Naive thymus-derived CD8-positive, alpha-beta T cell (primary cell): ENCODE measurements at regions not wholly inside any gene's neighbourhood (a gene's known extent, or its start where the extent isn't known, plus 50 kb on each side); places are given as distances from the start of the nearest gene placed in this dataset.
A peak's percentile ranks its signal among the peaks of the same experiment; 100 is the strongest.

Experiments
- ATAC-seq, 2 donors: fragments of 150-1000 bp; cut with Tn5 transposase in 1 of 2; sonication (Bioruptor Pico), chemical (Tn5 transposase) in 1 of 2; 1 replicate in 1 of 2; 2 replicates in 1 of 2; pipeline ENCODE4 v1.10.0; 2021; ENCODE audit warnings: mild to moderate bottlenecking in 2 of 2, moderate library complexity in 2 of 2
- POLR2A ChIA-PET: fragments of 350-600 bp; sonication (Branson Sonifier 250); formaldehyde crosslinking; loops from one replicate; lab custom pipeline; 2021; ENCODE audit warnings: antibody characterized with exemption; lab: Charles Lee
- DNase-seq, 10 donors: peaks; one replicate each; pipeline versions ENCODE4 v3.0.0 to v3.0.0-alpha.2; 2020 to 2022
- H3K27ac Mint-ChIP-seq, 10 donors: one replicate each; pipeline ENCODE4 v1.8.0; 2020 to 2022; ENCODE audit warnings: mild to moderate bottlenecking in 10 of 10, mixed read lengths in 10 of 10, moderate library complexity in 4 of 10, inconsistent platforms in 1 of 10
- H3K27me3 Mint-ChIP-seq, 5 donors: one replicate each; pipeline ENCODE4 v1.8.0; 2021 to 2022; ENCODE audit warnings: mixed read lengths in 5 of 5
- H3K36me3 Mint-ChIP-seq, 3 donors: one replicate each; pipeline ENCODE4 v1.8.0; 2020 to 2022; ENCODE audit warnings: mixed read lengths in 3 of 3, mild to moderate bottlenecking in 2 of 3, inconsistent platforms in 1 of 3
- H3K4me1 Mint-ChIP-seq, 4 donors: one replicate each; pipeline ENCODE4 v1.8.0; 2021 to 2022; ENCODE audit warnings: mixed read lengths in 4 of 4
- H3K4me3 Mint-ChIP-seq, 10 donors: one replicate each; pipeline ENCODE4 v1.8.0; 2020 to 2022; ENCODE audit warnings: mild to moderate bottlenecking in 10 of 10, mixed read lengths in 10 of 10, moderate library complexity in 6 of 10, inconsistent platforms in 1 of 10
- H3K9me3 Mint-ChIP-seq, 9 donors: one replicate each; pipeline ENCODE4 v1.8.0; 2020 to 2022; ENCODE audit warnings: mixed read lengths in 9 of 9, mild to moderate bottlenecking in 3 of 9, inconsistent platforms in 1 of 9, moderate library complexity in 1 of 9

GRCh38 chr18:10312326-10313015 is 142.0 kb upstream of the APCDD1 start:
- DNase-seq (no peak), ATAC-seq (no peak)
- POLR2A ChIA-PET: no interaction called here
- no peak overlapping the region for H3K27ac Mint-ChIP-seq
- no peaks in the 10 kb centered on the region for H3K36me3 Mint-ChIP-seq
- H3K9me3 Mint-ChIP-seq: no peaks in the 10 kb centered on the region
- H3K27me3 Mint-ChIP-seq: peaks cover 0 to 10% (median 0%) of the 10 kb centered on the region in 5 donors
- no peak overlapping the region for H3K4me3 Mint-ChIP-seq
- H3K4me1 Mint-ChIP-seq: peaks cover 0 to 24% (median 0%) of the 10 kb centered on the region in 4 donors

DNA sequence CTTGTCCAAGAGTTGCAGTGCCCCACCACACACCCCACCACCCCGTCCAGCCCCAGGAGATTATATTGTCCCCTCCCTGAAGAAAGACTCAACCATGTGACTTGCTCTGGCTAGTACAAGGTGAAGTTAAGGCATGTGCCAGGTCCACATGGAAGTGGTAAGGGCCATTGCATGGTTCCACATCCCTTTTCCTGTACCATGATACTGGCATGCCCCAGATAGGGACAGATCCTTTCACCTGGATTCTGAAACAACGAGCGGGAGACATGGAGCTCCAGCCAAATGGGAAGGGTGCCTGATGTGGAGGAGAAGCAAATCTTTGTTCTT is 141.5 kb upstream of the APCDD1 start:
- Mint-ChIP-seq H3K9me3 (no peaks in the 10 kb centered on the region), H3K27me3 (peaks cover 0 to 10% (median 0%) of the 10 kb centered on the region in 5 donors), H3K27ac (no peak overlapping the region), H3K36me3 (no peaks in the 10 kb centered on the region), H3K4me3 (no peak overlapping the region), H3K4me1 (peaks cover 0 to 24% (median under 1%) of the 10 kb centered on the region in 4 donors)
- ATAC-seq: no peak
- POLR2A ChIA-PET: no interaction called here
- no peak for DNase-seq

- Mint-ChIP-seq H3K36me3 (no peaks in the 10 kb centered on the region), H3K27me3 (peaks cover 0 to 10% (median 0%) of the 10 kb centered on the region in 5 donors), H3K27ac (no peak overlapping the region), H3K9me3 (no peaks in the 10 kb centered on the region), H3K4me3 (no peak overlapping the region), H3K4me1 (peaks cover 0 to 20% (median under 1%) of the 10 kb centered on the region in 4 donors)
- no peak for ATAC-seq
- DNase-seq: no peak
- POLR2A ChIA-PET: no interaction called here
Observed at GRCh38 chr18:10314066-10314465, 140.4 kb upstream of the APCDD1 start.

DNA sequence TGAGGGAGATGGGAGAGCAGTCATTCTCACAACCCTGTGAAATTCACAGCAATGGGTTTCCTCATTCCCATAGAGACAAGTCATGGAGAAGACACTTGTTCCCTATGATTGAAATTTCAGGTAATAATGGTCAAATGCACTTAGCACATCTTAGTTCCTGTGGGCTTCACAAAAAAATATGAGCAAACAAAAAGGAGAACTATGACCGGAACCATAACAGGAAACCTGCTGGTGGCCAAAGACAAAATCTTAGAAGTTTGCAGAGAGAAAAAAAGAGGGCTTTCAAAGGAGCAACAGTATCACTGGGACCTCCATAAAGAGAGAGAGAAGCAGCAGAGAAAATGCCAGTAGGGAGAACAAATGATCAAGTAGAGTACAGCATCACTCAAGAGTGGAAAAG is 138.9 kb upstream of the APCDD1 start:
- POLR2A ChIA-PET: no interaction called here
- H3K9me3 Mint-ChIP-seq: no peaks in the 10 kb centered on the region
- H3K36me3 Mint-ChIP-seq: no peaks in the 10 kb centered on the region
- ATAC-seq (no peak), DNase-seq (no peak)
- peaks cover 0 to 13% (median 0%) of the 10 kb centered on the region in 5 donors for H3K27me3 Mint-ChIP-seq
- no peak overlapping the region for H3K4me3 Mint-ChIP-seq
- H3K4me1 Mint-ChIP-seq: peaks cover 0 to 32% (median 2%) of the 10 kb centered on the region in 4 donors
- H3K27ac Mint-ChIP-seq: no peak overlapping the region

DNA sequence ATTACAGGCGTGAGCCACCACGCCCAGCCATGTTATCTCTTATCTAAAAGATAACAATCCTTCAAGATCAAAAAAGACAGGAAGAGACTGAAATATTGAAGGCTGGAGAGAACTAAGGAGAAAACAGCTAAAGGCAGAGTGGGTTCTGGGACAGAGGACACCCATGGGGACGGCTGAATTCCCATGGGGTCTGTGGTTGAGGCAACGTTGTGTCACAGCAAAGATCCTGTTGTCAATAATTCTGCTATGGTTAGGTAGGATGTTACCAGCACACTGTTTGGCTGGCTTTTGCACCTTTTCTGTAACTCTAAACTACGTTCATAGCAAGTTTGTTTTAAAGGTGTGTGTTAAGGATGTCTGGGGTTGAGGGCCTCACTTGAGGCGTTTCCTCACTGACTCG is 137.7 kb upstream of the APCDD1 start:
- no peaks in the 10 kb centered on the region for H3K9me3 Mint-ChIP-seq
- DNase-seq: no peak
- peaks cover 0 to 32% (median 2%) of the 10 kb centered on the region in 4 donors for H3K4me1 Mint-ChIP-seq

DNA sequence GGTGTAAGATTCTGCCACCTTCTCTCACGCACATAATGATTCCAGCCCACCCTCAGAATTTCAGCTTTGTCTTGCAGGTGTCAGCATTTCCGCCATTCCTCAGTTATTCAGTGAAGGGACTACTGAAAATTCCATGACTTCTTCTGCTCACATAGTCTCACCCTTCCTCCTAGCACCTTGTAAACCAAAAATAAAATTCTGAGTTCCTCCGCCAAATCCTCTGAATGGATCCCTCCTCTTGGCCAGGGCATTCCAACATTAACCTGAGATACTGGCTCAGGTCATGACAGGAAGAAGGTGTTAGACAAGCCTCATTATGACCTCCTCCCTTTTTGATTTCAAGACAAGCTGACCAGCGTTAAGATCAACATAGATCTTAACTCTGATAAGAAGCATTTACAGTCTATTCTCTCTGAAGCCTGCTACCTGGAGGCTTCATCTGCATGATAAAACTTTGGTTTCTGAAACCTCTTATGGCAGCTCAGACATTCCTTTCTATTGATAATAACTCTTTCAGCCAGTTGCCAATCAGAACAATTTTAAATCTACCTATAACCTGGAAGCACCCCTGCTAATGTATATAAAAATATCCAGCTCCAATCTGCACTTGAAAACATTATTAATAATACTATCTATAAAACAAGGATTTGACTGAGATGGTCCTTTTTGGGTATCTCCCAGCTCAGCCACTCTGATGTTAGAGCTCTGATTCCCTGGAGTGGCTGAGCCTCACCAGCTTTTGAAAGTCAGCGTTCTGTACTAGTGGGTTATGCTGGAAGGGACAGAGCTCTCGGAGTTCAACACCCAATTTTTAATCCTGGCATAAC is 136.4 kb upstream of the APCDD1 start:
- Mint-ChIP-seq H3K9me3 (no peaks in the 10 kb centered on the region), H3K27ac (no peak overlapping the region), H3K36me3 (no peaks in the 10 kb centered on the region), H3K4me3 (no peak overlapping the region), H3K27me3 (peaks cover 0 to 16% (median 0%) of the 10 kb centered on the region in 5 donors), H3K4me1 (peaks cover 0 to 32% (median 2%) of the 10 kb centered on the region in 4 donors)
- DNase-seq: no peak
- POLR2A ChIA-PET: no interaction called here
- no peak for ATAC-seq

More for the DNA sequence above, 137.7 kb upstream of the APCDD1 start:
- H3K4me3 Mint-ChIP-seq: no peak overlapping the region
- POLR2A ChIA-PET: no interaction called here
- H3K36me3 Mint-ChIP-seq: no peaks in the 10 kb centered on the region
- H3K27ac Mint-ChIP-seq: no peak overlapping the region
- no peak for ATAC-seq
- H3K27me3 Mint-ChIP-seq: peaks cover 0 to 13% (median 0%) of the 10 kb centered on the region in 5 donors

DNA sequence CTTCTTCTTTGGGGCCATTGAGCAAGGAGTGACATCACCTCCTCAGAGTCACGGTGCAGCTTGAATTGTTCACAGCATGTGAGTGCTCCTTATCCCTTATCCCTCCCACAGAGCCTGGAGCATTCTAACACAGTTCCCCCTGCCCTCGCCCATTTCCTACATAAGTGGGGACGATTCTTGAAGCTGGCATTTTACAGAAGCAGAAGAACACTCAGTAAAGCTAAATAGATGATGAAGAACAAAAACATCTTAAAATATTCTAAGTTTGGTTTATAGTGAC is 135.8 kb upstream of the APCDD1 start:
- Mint-ChIP-seq H3K36me3 (no peaks in the 10 kb centered on the region), H3K27ac (no peak overlapping the region), H3K4me1 (peaks cover 0 to 32% (median 2%) of the 10 kb centered on the region in 4 donors), H3K9me3 (no peaks in the 10 kb centered on the region), H3K27me3 (peaks cover 0 to 16% (median 0%) of the 10 kb centered on the region in 5 donors), H3K4me3 (no peak overlapping the region)
- no peak for DNase-seq
- no peak for ATAC-seq
- POLR2A ChIA-PET: no interaction called here

GRCh38 chr18:10319026-10319425 is 135.4 kb upstream of the APCDD1 start:
- Mint-ChIP-seq H3K27me3 (peaks cover 0 to 16% (median 0%) of the 10 kb centered on the region in 5 donors), H3K9me3 (no peaks in the 10 kb centered on the region), H3K4me1 (peaks cover 0 to 32% (median 2%) of the 10 kb centered on the region in 4 donors), H3K36me3 (no peaks in the 10 kb centered on the region), H3K4me3 (no peak overlapping the region), H3K27ac (no peak overlapping the region)
- ATAC-seq (no peak), DNase-seq (no peak)
- POLR2A ChIA-PET: no interaction called here

- peaks cover 0 to 32% (median 2%) of the 10 kb centered on the region in 4 donors for H3K4me1 Mint-ChIP-seq
- no peak for DNase-seq
- H3K36me3 Mint-ChIP-seq: no peaks in the 10 kb centered on the region
- H3K9me3 Mint-ChIP-seq: no peaks in the 10 kb centered on the region
- H3K27ac Mint-ChIP-seq: peak overlapping the region in 1 of 10 donors; percentile 31
- no peak overlapping the region for H3K4me3 Mint-ChIP-seq
- ATAC-seq: no peak
- H3K27me3 Mint-ChIP-seq: peaks cover 0 to 16% (median 0%) of the 10 kb centered on the region in 5 donors
- POLR2A ChIA-PET: no interaction called here
Observed at GRCh38 chr18:10319914-10320600, 134.4 kb upstream of the APCDD1 start.

DNA sequence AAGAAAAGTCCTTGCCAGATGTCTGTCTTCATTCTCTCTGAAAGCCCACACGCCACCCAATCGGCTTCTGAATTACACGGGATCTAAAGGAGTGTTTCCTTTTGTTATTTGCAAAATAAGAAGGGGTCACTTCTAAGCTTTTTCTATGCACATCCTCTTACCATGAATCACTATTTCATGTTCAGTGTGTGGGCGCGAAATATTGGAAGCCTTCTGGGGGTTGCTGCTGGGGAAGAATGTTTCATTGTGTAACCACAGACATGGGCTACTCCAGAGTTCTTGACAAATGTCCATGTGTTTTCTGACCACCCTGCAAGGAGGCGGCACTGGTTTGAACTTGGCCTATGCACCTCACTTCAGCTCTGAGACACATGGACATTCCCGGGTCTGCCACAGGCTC is 133.6 kb upstream of the APCDD1 start:
- ATAC-seq: no peak
- Mint-ChIP-seq H3K36me3 (no peaks in the 10 kb centered on the region), H3K4me3 (no peak overlapping the region), H3K27ac (no peak overlapping the region), H3K4me1 (peaks cover 0 to 24% (median 2%) of the 10 kb centered on the region in 4 donors), H3K9me3 (no peaks in the 10 kb centered on the region), H3K27me3 (peaks cover 0 to 16% (median 0%) of the 10 kb centered on the region in 5 donors)
- POLR2A ChIA-PET: no interaction called here
- no peak for DNase-seq

GRCh38 chr18:10321576-10321975 is 132.9 kb upstream of the APCDD1 start:
- ATAC-seq: no peak
- Mint-ChIP-seq H3K27me3 (peaks cover 0 to 16% (median 0%) of the 10 kb centered on the region in 5 donors), H3K36me3 (no peaks in the 10 kb centered on the region), H3K27ac (no peak overlapping the region), H3K4me1 (peaks cover 0 to 21% (median 2%) of the 10 kb centered on the region in 4 donors), H3K4me3 (no peak overlapping the region), H3K9me3 (no peaks in the 10 kb centered on the region)
- no peak for DNase-seq
- POLR2A ChIA-PET: no interaction called here

- H3K27ac Mint-ChIP-seq: no peak overlapping the region
- no peaks in the 10 kb centered on the region for H3K9me3 Mint-ChIP-seq
- no peak overlapping the region for H3K4me3 Mint-ChIP-seq
Observed at GRCh38 chr18:10322004-10322403, 132.4 kb upstream of the APCDD1 start.

DNA sequence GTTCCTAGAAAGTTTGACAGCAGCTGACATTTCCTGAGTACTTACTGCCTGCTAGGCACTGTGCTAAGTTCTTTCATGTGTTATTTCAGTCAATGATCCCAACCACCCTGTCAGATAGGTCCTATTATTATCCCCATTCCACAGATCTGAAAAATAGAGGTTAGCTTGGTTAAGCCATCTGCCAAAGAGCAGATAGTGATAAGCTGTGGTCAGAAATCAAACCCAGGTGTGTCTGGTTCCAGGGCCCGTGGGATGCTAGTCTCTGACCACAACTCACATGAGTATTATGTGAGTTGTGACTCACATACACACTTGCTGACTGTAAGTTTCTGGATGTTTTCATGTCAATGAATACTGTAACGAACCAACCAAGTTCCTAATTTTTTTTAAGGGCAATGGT is 132.0 kb upstream of the APCDD1 start:
- Mint-ChIP-seq H3K4me1 (peaks cover 0 to 12% (median 2%) of the 10 kb centered on the region in 4 donors), H3K4me3 (no peak overlapping the region), H3K27me3 (peaks cover 0 to 14% (median 0%) of the 10 kb centered on the region in 5 donors), H3K9me3 (no peaks in the 10 kb centered on the region), H3K36me3 (no peaks in the 10 kb centered on the region), H3K27ac (no peak overlapping the region)
- DNase-seq (no peak), ATAC-seq (no peak)
- POLR2A ChIA-PET: no interaction called here

More at GRCh38 chr18:10322004-10322403, 132.4 kb upstream of the APCDD1 start:
- Mint-ChIP-seq H3K27me3 (peaks cover 0 to 16% (median 0%) of the 10 kb centered on the region in 5 donors), H3K36me3 (no peaks in the 10 kb centered on the region), H3K4me1 (peaks cover 0 to 16% (median 2%) of the 10 kb centered on the region in 4 donors)
- DNase-seq (no peak), ATAC-seq (no peak)
- POLR2A ChIA-PET: no interaction called here
